ENCODE measurements at regions not wholly inside any gene's neighbourhood (a gene's known extent, or its start where the extent isn't known, plus 50 kb on each side); places are given as distances from the start of the nearest gene placed in this dataset.

GRCh38 chr12:128083132-128083729, 183.7 kb upstream of the TMEM132C start:
- TF ChIP-seq TCF12 (IDR thresholded peaks at IDR 0.05; ENCODE audit: low read depth) (no peak), YY1 (IDR thresholded peaks at IDR 0.05; ENCODE audit: low read depth) (no peak)

GRCh38 chr12:128088926-128089325, 178.0 kb upstream of the TMEM132C start:
- no peak for TF ChIP-seq TEAD4 (IDR thresholded peaks at IDR 0.05)
- no peak for TF ChIP-seq MAX (IDR thresholded peaks at IDR 0.05)
- no peak for TF ChIP-seq TCF12 (IDR thresholded peaks at IDR 0.05; ENCODE audit: low read depth)
- no peak for TF ChIP-seq EGR1 (IDR thresholded peaks at IDR 0.05)
- no peak for TF ChIP-seq CREB1 (IDR thresholded peaks at IDR 0.05; ENCODE audit: low read depth)
- no peak for TF ChIP-seq ZBTB7A (IDR thresholded peaks at IDR 0.05; ENCODE audit: low read depth)
- no peak for TF ChIP-seq FOXM1 (IDR thresholded peaks at IDR 0.05; ENCODE audit: borderline replicate concordance, low read depth)
- no peak for TF ChIP-seq REST (IDR thresholded peaks at IDR 0.05; ENCODE audit: low read depth)
- TF ChIP-seq USF1 (IDR thresholded peaks at IDR 0.05): no peak
- TF ChIP-seq TAF1 (IDR thresholded peaks at IDR 0.05; ENCODE audit: low read depth): no peak
- TF ChIP-seq CEBPB (IDR thresholded peaks at IDR 0.05): no peak
- TF ChIP-seq EP300 (IDR thresholded peaks at IDR 0.05; ENCODE audit: borderline replicate concordance): no peak
- no peak for TF ChIP-seq RAD21 (IDR thresholded peaks at IDR 0.05; ENCODE audit: low read depth)

- TF ChIP-seq TAF1 (IDR thresholded peaks at IDR 0.05; ENCODE audit: low read depth) (no peak), RAD21 (IDR thresholded peaks at IDR 0.05; ENCODE audit: low read depth) (no peak), FOXM1 (IDR thresholded peaks at IDR 0.05; ENCODE audit: borderline replicate concordance, low read depth) (no peak)
Observed at GRCh38 chr12:128089961-128090360, 177.0 kb upstream of the TMEM132C start.

- no peak for TF ChIP-seq USF1 (IDR thresholded peaks at IDR 0.05)
- TF ChIP-seq ZBTB7A (IDR thresholded peaks at IDR 0.05; ENCODE audit: low read depth): no peak
- no peak for TF ChIP-seq EP300 (IDR thresholded peaks at IDR 0.05; ENCODE audit: borderline replicate concordance)
- TF ChIP-seq RAD21 (IDR thresholded peaks at IDR 0.05; ENCODE audit: low read depth): no peak
- no peak for TF ChIP-seq YY1 (IDR thresholded peaks at IDR 0.05; ENCODE audit: low read depth)
- no peak for TF ChIP-seq REST (IDR thresholded peaks at IDR 0.05; ENCODE audit: low read depth)
- no peak for TF ChIP-seq FOXM1 (IDR thresholded peaks at IDR 0.05; ENCODE audit: borderline replicate concordance, low read depth)
- TF ChIP-seq TAF1 (IDR thresholded peaks at IDR 0.05; ENCODE audit: low read depth): no peak
- TF ChIP-seq NFIC (IDR thresholded peaks at IDR 0.05): no peak
- TF ChIP-seq EGR1 (IDR thresholded peaks at IDR 0.05): no peak
- no peak for TF ChIP-seq CREB1 (IDR thresholded peaks at IDR 0.05; ENCODE audit: low read depth)
- TF ChIP-seq TEAD4 (IDR thresholded peaks at IDR 0.05): no peak
- no peak for TF ChIP-seq MAX (IDR thresholded peaks at IDR 0.05)
- no peak for TF ChIP-seq TCF12 (IDR thresholded peaks at IDR 0.05; ENCODE audit: low read depth)
- TF ChIP-seq CEBPB (IDR thresholded peaks at IDR 0.05): no peak
Observed at GRCh38 chr12:128091101-128091720, 175.8 kb upstream of the TMEM132C start.

- TF ChIP-seq RAD21 (IDR thresholded peaks at IDR 0.05; ENCODE audit: low read depth): no peak
- no peak for TF ChIP-seq CREB1 (IDR thresholded peaks at IDR 0.05; ENCODE audit: low read depth)
- TF ChIP-seq TEAD4 (IDR thresholded peaks at IDR 0.05): no peak
- no peak for TF ChIP-seq MAX (IDR thresholded peaks at IDR 0.05)
- TF ChIP-seq REST (IDR thresholded peaks at IDR 0.05; ENCODE audit: low read depth): no peak
Observed at GRCh38 chr12:128091951-128092382, 175.0 kb upstream of the TMEM132C start.
